ENCODE measurements at regions not wholly inside any gene's neighbourhood (a gene's known extent, or its start where the extent isn't known, plus 50 kb on each side); places are given as distances from the start of the nearest gene placed in this dataset.
"Not testable (repeated sequence)": the region's sequence is repeated elsewhere in the genome, so short reads cannot be mapped to it uniquely, and the experiment has no call there.

DNA sequence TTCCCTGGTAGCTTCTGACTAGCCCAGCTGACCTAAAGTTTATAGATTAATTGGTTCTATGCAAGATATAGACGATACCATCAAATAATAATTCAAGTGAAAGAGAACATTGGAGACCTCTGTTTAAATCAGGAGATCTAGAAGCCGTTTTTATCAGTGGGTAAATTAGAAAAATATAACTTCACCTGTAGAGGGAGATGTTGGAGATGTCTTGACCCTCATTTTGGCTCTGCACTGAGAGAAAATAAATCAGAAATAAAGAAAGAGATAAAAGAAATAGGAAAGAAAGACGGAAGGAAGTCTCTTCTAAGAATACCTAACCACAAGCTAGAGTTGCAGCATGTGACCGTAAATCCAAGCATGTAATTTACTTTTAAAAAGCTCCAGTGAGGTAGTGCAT is 684.5 kb downstream of the C12orf50 start:
- H3K36me3 ChIP-seq (ENCODE audit: control insufficient read depth, insufficient read depth, low read length): no peaks in the 10 kb centered on the region
- H3K9ac ChIP-seq (ENCODE audit: low read length): no peak overlapping the region
- H3K27ac ChIP-seq (ENCODE audit: low read depth, low read length): no peak overlapping the region
- no peaks in the 10 kb centered on the region for H3K9me3 ChIP-seq (ENCODE audit: control insufficient read depth, insufficient read depth, low read depth, low read length)
- H3K4me3 ChIP-seq (ENCODE audit: low read depth, low read length): no peak overlapping the region
- no peaks in the 10 kb centered on the region for H3K4me1 ChIP-seq (ENCODE audit: control insufficient read depth, insufficient read depth, low read length)
- H3K27me3 ChIP-seq (ENCODE audit: control insufficient read depth, insufficient read depth, low read length): no peaks in the 10 kb centered on the region

DNA sequence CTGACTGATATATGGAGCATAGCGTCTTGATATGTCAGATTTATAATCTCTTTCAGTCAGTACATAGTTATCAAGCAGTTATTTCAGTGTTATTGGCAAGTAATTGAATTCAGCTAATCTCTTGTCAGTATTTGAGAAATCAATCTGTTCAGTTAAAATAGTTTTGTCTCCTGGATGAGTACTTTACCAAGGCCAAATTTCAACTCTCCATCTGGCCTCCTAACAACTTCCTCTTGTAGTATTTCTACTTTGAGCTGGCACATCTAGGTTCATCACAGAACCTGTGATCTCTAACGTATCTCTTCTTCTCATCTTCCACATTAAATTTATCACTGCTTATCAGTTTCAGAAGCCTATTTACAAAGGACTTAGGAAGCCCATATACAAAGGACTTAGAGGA is 690.5 kb downstream of the C12orf50 start:
- Histone ChIP-seq H3K36me3 (ENCODE audit: control insufficient read depth, insufficient read depth, low read length) (no peaks in the 10 kb centered on the region), H3K27ac (ENCODE audit: low read depth, low read length) (no peak overlapping the region), H3K4me3 (ENCODE audit: low read depth, low read length) (no peak overlapping the region), H3K27me3 (ENCODE audit: control insufficient read depth, insufficient read depth, low read length) (no peaks in the 10 kb centered on the region), H3K9ac (ENCODE audit: low read length) (no peak overlapping the region), H3K4me1 (ENCODE audit: control insufficient read depth, insufficient read depth, low read length) (no peaks in the 10 kb centered on the region), H3K9me3 (ENCODE audit: control insufficient read depth, insufficient read depth, low read depth, low read length) (no peaks in the 10 kb centered on the region)

DNA sequence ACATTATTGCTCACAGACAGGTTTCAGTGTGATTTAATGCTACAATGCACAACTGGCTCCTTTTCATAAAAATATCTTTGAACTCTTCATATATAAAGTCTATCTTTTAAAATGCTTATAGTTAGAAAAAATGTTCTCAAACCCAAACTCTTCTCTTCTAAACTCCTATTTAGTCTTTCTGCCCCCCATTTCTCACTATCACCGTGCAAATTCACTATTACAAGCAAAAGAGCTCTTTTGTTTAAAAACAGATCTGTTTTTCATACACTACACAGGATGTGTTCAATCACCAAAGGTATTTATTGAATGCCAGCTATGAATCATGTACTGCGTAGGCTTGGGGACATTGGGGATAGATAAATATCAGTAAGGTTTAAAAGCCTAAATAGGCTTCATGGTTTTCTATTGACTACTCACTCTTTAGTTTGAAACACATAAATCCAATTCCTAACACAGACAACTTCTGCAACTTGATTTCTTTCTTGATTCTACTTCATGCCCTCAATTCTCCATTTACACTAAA is 692.3 kb downstream of the C12orf50 start:
- Histone ChIP-seq H3K27me3 (ENCODE audit: control insufficient read depth, insufficient read depth, low read length) (no peaks in the 10 kb centered on the region), H3K9me3 (ENCODE audit: control insufficient read depth, insufficient read depth, low read depth, low read length) (no peaks in the 10 kb centered on the region), H3K9ac (ENCODE audit: low read length) (no peak overlapping the region), H3K4me1 (ENCODE audit: control insufficient read depth, insufficient read depth, low read length) (no peaks in the 10 kb centered on the region), H3K27ac (ENCODE audit: low read depth, low read length) (no peak overlapping the region), H3K36me3 (ENCODE audit: control insufficient read depth, insufficient read depth, low read length) (no peaks in the 10 kb centered on the region), H3K4me3 (ENCODE audit: low read depth, low read length) (no peak overlapping the region)

DNA sequence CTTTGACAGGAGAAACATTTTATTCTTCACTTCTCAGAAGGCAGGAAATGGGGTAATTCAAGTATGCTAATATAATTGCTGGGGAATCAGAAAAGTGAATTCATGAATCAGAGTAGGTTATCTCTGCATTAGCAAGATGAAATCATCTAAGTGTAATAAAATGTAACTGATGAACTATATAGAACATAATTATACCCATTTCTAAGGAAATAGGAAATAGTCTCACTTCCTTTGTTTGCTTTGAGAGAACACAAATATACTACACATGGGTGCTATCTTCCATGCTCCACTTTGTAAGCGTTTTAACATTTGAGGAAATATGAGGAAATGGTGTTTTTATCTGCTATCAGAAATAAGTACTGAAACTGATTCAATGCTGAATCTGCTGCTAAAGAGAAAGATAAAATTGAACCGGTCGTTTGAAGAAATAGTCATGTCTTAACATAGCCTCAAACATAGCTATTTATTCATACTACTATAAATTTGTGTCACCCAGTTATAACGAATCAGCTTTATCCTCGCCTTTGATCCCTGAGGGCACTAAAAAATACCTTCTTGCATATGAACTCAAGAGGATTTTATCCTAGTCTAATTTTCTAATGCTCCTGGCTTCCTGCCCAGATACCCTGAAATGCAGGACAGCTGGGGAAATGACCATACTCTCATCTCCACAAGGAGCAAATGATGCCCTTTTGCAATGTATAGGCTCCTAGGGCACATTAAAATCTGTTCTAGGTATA is 696.0 kb downstream of the C12orf50 start:
- Histone ChIP-seq H3K4me1 (ENCODE audit: control insufficient read depth, insufficient read depth, low read length) (no peaks in the 10 kb centered on the region), H3K9me3 (ENCODE audit: control insufficient read depth, insufficient read depth, low read depth, low read length) (no peaks in the 10 kb centered on the region), H3K9ac (ENCODE audit: low read length) (no peak overlapping the region), H3K36me3 (ENCODE audit: control insufficient read depth, insufficient read depth, low read length) (no peaks in the 10 kb centered on the region), H3K4me3 (ENCODE audit: low read depth, low read length) (no peak overlapping the region), H3K27ac (ENCODE audit: low read depth, low read length) (no peak overlapping the region), H3K27me3 (ENCODE audit: control insufficient read depth, insufficient read depth, low read length) (no peaks in the 10 kb centered on the region)

DNA sequence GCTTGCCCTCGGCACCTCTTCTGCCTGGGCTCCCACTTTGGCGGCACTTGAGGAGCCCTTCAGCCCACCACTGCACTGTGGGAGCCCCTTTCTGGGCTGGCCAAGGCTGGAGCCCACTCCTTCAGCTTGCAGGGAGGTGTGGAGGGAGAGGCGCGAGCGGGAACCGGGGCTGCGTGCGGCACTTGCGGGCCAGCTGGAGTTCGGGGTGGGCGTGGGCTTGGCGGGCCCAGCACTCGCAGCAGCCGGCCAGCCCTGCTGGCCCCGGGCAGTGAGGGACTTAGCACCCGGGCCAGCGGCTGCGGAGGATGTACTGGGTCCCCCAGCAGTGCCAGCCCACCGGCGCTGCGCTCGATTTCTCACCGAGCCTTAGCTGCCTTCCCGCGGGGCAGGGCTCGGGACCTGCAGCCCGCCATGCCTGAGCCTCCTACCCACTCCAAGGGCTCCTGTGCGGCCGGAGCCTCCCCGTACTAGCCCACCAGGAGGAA is 699.1 kb downstream of the C12orf50 start:
- H3K9me3 ChIP-seq (ENCODE audit: control insufficient read depth, insufficient read depth, low read depth, low read length); H3K36me3 ChIP-seq (ENCODE audit: control insufficient read depth, insufficient read depth, low read length); H3K4me1 ChIP-seq (ENCODE audit: control insufficient read depth, insufficient read depth, low read length); H3K27me3 ChIP-seq (ENCODE audit: control insufficient read depth, insufficient read depth, low read length); H3K4me3 ChIP-seq (ENCODE audit: low read depth, low read length); H3K27ac ChIP-seq (ENCODE audit: low read depth, low read length); H3K9ac ChIP-seq (ENCODE audit: low read length): not testable (repeated sequence)

DNA sequence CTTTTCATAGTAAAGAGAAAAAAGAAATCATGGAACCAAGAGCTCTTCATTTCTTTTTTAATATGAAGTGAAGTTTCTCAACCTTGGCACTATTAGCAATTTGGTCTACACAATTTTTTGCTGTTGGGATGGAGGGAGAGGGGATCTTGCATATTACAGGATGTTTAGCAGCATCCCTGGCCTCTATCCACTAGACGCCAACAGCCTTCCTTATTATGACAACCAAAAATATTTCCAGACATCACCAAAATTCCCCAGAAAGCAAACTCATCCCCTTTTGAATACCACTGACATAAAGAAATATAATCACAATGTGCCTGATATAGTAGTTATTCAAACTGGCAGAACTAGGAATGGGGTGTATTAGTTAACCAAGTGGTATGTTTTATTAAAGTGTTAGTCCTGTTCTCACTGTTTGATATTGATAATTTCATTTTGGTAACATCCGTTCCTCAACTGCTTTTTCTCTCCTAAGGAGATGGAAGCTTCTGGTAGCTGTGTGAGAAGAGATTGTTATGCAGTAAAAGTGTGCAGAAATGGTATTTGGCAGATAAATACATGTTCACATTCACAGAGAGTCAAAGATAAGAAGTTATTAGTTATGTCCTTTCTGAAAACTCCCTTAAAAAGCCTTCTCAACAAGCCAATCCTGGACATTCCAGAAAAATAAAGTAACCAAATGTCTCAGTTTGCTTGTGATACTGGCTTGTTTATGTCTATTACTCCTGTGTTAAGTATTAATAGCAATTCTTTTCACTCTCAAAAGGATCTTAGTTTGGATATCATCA is 699.9 kb downstream of the C12orf50 start:
- Histone ChIP-seq H3K9me3 (ENCODE audit: control insufficient read depth, insufficient read depth, low read depth, low read length) (no peaks in the 10 kb centered on the region), H3K27ac (ENCODE audit: low read depth, low read length) (no peak overlapping the region), H3K4me1 (ENCODE audit: control insufficient read depth, insufficient read depth, low read length) (no peaks in the 10 kb centered on the region), H3K4me3 (ENCODE audit: low read depth, low read length) (no peak overlapping the region), H3K27me3 (ENCODE audit: control insufficient read depth, insufficient read depth, low read length) (no peaks in the 10 kb centered on the region), H3K9ac (ENCODE audit: low read length) (no peak overlapping the region), H3K36me3 (ENCODE audit: control insufficient read depth, insufficient read depth, low read length) (no peaks in the 10 kb centered on the region)

DNA sequence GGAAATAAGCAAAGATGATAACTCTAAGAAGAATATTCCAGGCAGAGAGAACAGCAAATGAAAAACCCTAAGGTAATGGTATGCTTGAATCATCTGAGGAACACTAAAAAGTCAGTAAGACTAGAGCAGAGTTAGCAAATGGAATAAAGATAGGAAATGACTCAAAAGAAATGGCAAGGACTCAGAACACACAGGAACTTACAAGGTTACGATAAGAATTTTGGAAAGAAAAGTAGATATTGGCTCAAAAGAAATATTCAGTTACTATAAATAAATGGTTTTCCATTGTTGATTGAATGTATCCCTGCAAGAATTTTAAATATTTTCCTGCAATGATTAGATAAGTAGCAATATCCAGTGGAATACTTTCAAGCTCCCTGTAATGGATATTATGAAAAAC is 705.8 kb downstream of the C12orf50 start:
- no peaks in the 10 kb centered on the region for H3K27me3 ChIP-seq (ENCODE audit: control insufficient read depth, insufficient read depth, low read length)
- H3K9me3 ChIP-seq (ENCODE audit: control insufficient read depth, insufficient read depth, low read depth, low read length): no peaks in the 10 kb centered on the region
- H3K27ac ChIP-seq (ENCODE audit: low read depth, low read length): no peak overlapping the region
- H3K9ac ChIP-seq (ENCODE audit: low read length): no peak overlapping the region
- no peaks in the 10 kb centered on the region for H3K4me1 ChIP-seq (ENCODE audit: control insufficient read depth, insufficient read depth, low read length)
- H3K4me3 ChIP-seq (ENCODE audit: low read depth, low read length): no peak overlapping the region
- no peaks in the 10 kb centered on the region for H3K36me3 ChIP-seq (ENCODE audit: control insufficient read depth, insufficient read depth, low read length)

DNA sequence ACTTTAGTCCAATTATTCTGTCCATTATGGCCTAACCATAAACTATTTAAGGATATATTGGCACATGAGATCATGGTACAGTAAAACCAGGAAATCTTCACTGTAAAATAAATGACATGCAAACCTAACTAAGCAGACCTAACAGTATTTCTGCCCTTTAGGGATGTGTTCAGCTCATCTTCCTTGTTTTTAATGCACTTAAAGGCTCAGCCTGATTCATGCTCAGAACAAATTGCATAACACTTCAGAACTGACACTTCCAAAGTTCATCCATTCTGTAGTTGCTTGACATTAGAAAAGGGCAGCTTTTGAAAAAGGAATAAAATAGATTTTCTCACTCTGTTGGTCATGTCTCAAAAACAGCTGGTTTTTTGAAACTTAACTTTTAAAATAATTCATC is 708.5 kb downstream of the C12orf50 start:
- Histone ChIP-seq H3K4me1 (ENCODE audit: control insufficient read depth, insufficient read depth, low read length) (no peaks in the 10 kb centered on the region), H3K36me3 (ENCODE audit: control insufficient read depth, insufficient read depth, low read length) (no peaks in the 10 kb centered on the region), H3K9me3 (ENCODE audit: control insufficient read depth, insufficient read depth, low read depth, low read length) (no peaks in the 10 kb centered on the region), H3K27me3 (ENCODE audit: control insufficient read depth, insufficient read depth, low read length) (no peaks in the 10 kb centered on the region), H3K27ac (ENCODE audit: low read depth, low read length) (no peak overlapping the region), H3K9ac (ENCODE audit: low read length) (no peak overlapping the region), H3K4me3 (ENCODE audit: low read depth, low read length) (no peak overlapping the region)

DNA sequence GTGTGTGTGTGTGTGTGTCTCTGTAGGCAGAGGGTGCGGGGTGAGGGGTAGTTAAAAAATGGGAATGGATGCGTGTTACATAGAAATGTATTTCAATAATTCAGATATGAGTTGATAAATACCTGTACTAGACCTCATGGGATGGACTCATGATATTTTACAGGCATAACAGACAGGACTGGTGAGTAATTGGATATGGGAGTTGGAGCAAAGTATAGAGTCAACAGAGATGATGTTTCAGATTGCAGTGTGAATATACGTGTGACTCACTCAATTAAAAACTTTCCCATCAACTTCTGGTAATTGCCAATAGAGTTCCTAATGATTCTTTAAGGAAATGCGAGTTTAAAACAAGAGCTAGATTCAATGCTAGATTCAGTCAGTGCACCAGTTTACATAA is 711.9 kb downstream of the C12orf50 start:
- Histone ChIP-seq H3K27me3 (ENCODE audit: control insufficient read depth, insufficient read depth, low read length) (no peaks in the 10 kb centered on the region), H3K9ac (ENCODE audit: low read length) (no peak overlapping the region), H3K27ac (ENCODE audit: low read depth, low read length) (no peak overlapping the region), H3K36me3 (ENCODE audit: control insufficient read depth, insufficient read depth, low read length) (no peaks in the 10 kb centered on the region), H3K4me1 (ENCODE audit: control insufficient read depth, insufficient read depth, low read length) (no peaks in the 10 kb centered on the region), H3K4me3 (ENCODE audit: low read depth, low read length) (no peak overlapping the region), H3K9me3 (ENCODE audit: control insufficient read depth, insufficient read depth, low read depth, low read length) (no peaks in the 10 kb centered on the region)

DNA sequence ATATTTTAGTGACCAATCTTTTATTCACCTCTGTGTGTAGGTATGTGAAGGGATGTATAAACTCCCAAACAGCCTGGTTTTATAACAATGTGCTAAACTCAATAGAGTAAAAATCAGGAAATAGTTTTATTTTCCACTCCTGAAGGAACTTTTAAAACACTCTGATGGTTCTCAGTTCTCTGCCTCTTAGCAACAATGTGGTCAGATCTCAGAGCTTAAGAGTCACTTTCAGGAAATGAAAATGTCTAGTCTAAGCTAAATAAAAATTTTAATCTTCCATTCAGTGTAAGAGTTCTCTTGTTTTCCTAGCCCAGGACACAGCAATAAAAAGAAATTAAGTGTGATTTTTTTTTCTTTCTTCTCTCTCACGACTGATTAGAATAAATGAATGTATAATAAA is 718.0 kb downstream of the C12orf50 start:
- Histone ChIP-seq H3K9ac (ENCODE audit: low read length) (no peak overlapping the region), H3K4me1 (ENCODE audit: control insufficient read depth, insufficient read depth, low read length) (no peaks in the 10 kb centered on the region), H3K27ac (ENCODE audit: low read depth, low read length) (no peak overlapping the region), H3K27me3 (ENCODE audit: control insufficient read depth, insufficient read depth, low read length) (no peaks in the 10 kb centered on the region), H3K4me3 (ENCODE audit: low read depth, low read length) (no peak overlapping the region), H3K36me3 (ENCODE audit: control insufficient read depth, insufficient read depth, low read length) (no peaks in the 10 kb centered on the region), H3K9me3 (ENCODE audit: control insufficient read depth, insufficient read depth, low read depth, low read length) (no peaks in the 10 kb centered on the region)

DNA sequence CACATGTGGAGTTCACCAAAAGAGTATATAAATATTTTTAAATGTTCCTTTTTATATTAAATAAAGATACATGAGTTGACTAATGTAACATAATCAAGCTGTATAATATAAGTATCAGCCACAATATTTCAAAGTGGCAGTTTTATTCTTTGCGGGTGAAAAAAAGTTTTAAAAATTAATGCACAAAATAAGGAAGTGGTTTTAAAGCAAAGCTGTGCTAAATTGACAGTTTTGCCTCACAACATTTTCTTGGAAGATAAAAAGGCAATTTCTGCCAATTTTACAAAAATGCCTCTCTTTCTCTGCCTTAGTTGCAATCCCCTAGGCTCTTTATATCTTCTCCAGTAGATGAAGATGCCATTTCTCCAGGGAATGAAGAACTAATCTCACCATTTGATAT is 719.1 kb downstream of the C12orf50 start:
- H3K4me3 ChIP-seq (ENCODE audit: low read depth, low read length): no peak overlapping the region
- H3K36me3 ChIP-seq (ENCODE audit: control insufficient read depth, insufficient read depth, low read length): no peaks in the 10 kb centered on the region
- H3K9ac ChIP-seq (ENCODE audit: low read length): no peak overlapping the region
- H3K4me1 ChIP-seq (ENCODE audit: control insufficient read depth, insufficient read depth, low read length): no peaks in the 10 kb centered on the region
- no peak overlapping the region for H3K27ac ChIP-seq (ENCODE audit: low read depth, low read length)
- H3K9me3 ChIP-seq (ENCODE audit: control insufficient read depth, insufficient read depth, low read depth, low read length): no peaks in the 10 kb centered on the region
- H3K27me3 ChIP-seq (ENCODE audit: control insufficient read depth, insufficient read depth, low read length): no peaks in the 10 kb centered on the region

Data from HUES6 (cell line).